ENCODE measurements at regions not wholly inside any gene's neighbourhood (a gene's known extent, or its start where the extent isn't known, plus 50 kb on each side); places are given as distances from the start of the nearest gene placed in this dataset.

GRCh38 chr3:117656391-117656790, 946.8 kb downstream of the TUSC7 start:
- no peaks in the 10 kb centered on the region for H3K9me3 ChIP-seq
- H3K36me3 ChIP-seq: no peaks in the 10 kb centered on the region
- no peaks in the 10 kb centered on the region for H3K4me1 ChIP-seq
- no peak overlapping the region for H3K4me3 ChIP-seq
- TF ChIP-seq CTCF (IDR thresholded peaks at IDR 0.05) (no peak), POLR2A (IDR thresholded peaks at IDR 0.05) (no peak)
- no peak for DNase-seq
- no peaks in the 10 kb centered on the region for H3K27me3 ChIP-seq
- no peak overlapping the region for H3K27ac ChIP-seq

- Histone ChIP-seq H3K36me3 (no peaks in the 10 kb centered on the region), H3K9me3 (no peaks in the 10 kb centered on the region), H3K27me3 (no peaks in the 10 kb centered on the region), H3K4me1 (no peaks in the 10 kb centered on the region), H3K27ac (no peak overlapping the region), H3K4me3 (no peak overlapping the region)
- TF ChIP-seq POLR2A (IDR thresholded peaks at IDR 0.05): no peak
- TF ChIP-seq CTCF (IDR thresholded peaks at IDR 0.05): no peak
- no peak for DNase-seq
These were observed 947.7 kb downstream of the TUSC7 start for GRCh38 chr3:117657278-117657677.

- Histone ChIP-seq H3K4me3 (no peak overlapping the region), H3K36me3 (no peaks in the 10 kb centered on the region), H3K27me3 (no peaks in the 10 kb centered on the region), H3K4me1 (no peaks in the 10 kb centered on the region), H3K27ac (no peak overlapping the region), H3K9me3 (no peaks in the 10 kb centered on the region)
- DNase-seq: no peak
- TF ChIP-seq POLR2A (IDR thresholded peaks at IDR 0.05) (no peak), CTCF (IDR thresholded peaks at IDR 0.05) (no peak)
These were observed 951.6 kb downstream of the TUSC7 start for GRCh38 chr3:117660941-117661817.

- no peak for TF ChIP-seq CTCF (IDR thresholded peaks at IDR 0.05)
- TF ChIP-seq POLR2A (IDR thresholded peaks at IDR 0.05): no peak
- Histone ChIP-seq H3K9me3 (no peaks in the 10 kb centered on the region), H3K36me3 (no peaks in the 10 kb centered on the region), H3K4me1 (no peaks in the 10 kb centered on the region), H3K4me3 (no peak overlapping the region), H3K27me3 (no peaks in the 10 kb centered on the region), H3K27ac (no peak overlapping the region)
- DNase-seq: no peak
These were observed 952.2 kb downstream of the TUSC7 start for GRCh38 chr3:117661818-117662095.

GRCh38 chr3:117665296-117665695, 955.7 kb downstream of the TUSC7 start:
- Histone ChIP-seq H3K4me3 (no peak overlapping the region), H3K4me1 (no peaks in the 10 kb centered on the region)
- no peak for DNase-seq

More at GRCh38 chr3:117665296-117665695, 955.7 kb downstream of the TUSC7 start:
- TF ChIP-seq POLR2A (IDR thresholded peaks at IDR 0.05) (no peak), CTCF (IDR thresholded peaks at IDR 0.05) (no peak)
- no peaks in the 10 kb centered on the region for H3K27me3 ChIP-seq
- H3K27ac ChIP-seq: no peak overlapping the region
- H3K36me3 ChIP-seq: no peaks in the 10 kb centered on the region
- no peaks in the 10 kb centered on the region for H3K9me3 ChIP-seq

Measured in Peyer's patch (tissue), 4 donors.